Stimulated activated naive CD8-positive, alpha-beta T cell treated with anti-CD3 and anti-CD28 coated beads, Interleukin-15, amount 100 ng/mL, for 72 hours (primary cell): ENCODE measurements at regions not wholly inside any gene's neighbourhood (a gene's known extent, or its start where the extent isn't known, plus 50 kb on each side); places are given as distances from the start of the nearest gene placed in this dataset.
"Not testable (repeated sequence)": the region's sequence is repeated elsewhere in the genome, so short reads cannot be mapped to it uniquely, and the experiment has no call there.

Experiments
- ATAC-seq: fragments of 150-1000 bp; cut with Tn5 transposase; 2 replicates; pipeline ENCODE4 v1.10.0; 2021; ENCODE audit warnings: mild to moderate bottlenecking, moderate library complexity
- DNase-seq, 2 donors: peaks; one replicate each; pipeline ENCODE4 v3.0.0; 2021 to 2022
- H3K27ac Mint-ChIP-seq, 2 donors: one replicate each; pipeline ENCODE4 v1.8.0; 2022; ENCODE audit warnings: mild to moderate bottlenecking in 2 of 2, mixed read lengths in 2 of 2, moderate library complexity in 2 of 2
- H3K27me3 Mint-ChIP-seq: one replicate; pipeline ENCODE4 v1.8.0; 2022; ENCODE audit warnings: mixed read lengths
- H3K4me1 Mint-ChIP-seq: one replicate; pipeline ENCODE4 v1.8.0; 2022; ENCODE audit warnings: mild to moderate bottlenecking, mixed read lengths
- H3K4me3 Mint-ChIP-seq, 2 donors: one replicate each; pipeline ENCODE4 v1.8.0; 2022; ENCODE audit warnings: mild to moderate bottlenecking in 2 of 2, mixed read lengths in 2 of 2, moderate library complexity in 1 of 2
- H3K9me3 Mint-ChIP-seq, 2 donors: one replicate each; pipeline ENCODE4 v1.8.0; 2022; ENCODE audit warnings: mixed read lengths in 2 of 2

DNA sequence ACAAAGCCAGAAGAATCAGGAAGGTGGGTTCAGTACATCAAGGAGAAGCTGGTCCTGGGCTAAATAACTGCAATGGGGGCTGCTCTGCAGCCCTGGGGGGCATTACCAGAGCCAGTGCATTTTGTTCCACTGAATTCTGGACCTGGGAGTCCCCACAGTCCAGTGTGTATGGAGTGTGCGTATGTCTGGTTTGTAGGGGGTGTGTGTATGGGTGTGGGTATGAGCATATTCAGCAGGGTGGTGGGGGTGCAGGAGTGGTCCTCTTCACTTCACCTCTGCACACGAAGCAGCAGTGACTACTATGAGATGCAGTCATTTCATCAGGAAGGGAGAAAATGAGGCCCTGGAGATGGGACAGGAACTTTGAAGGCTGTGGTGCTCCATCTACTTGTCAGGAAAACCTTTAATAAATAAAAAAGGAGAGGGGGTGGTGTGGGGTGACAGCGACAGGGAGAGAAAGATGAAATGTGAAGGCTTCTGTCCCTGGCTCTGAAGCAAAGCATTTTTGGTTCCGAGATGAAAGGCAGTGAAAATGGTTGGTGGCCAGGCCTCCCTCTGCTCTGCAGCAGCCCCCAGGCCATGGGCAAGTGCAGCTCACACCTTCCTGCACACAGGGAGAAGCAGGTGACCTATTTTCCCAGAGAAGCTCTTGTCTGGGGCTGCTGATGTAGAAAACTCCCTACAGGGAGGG, 121.5 kb upstream of the CACHD1 start:
- H3K27me3 Mint-ChIP-seq: no peaks in the 10 kb centered on the region

GRCh38 chr1:64348961-64349648, 120.8 kb upstream of the CACHD1 start:
- Mint-ChIP-seq H3K4me3 (no peak overlapping the region), H3K27me3 (no peaks in the 10 kb centered on the region), H3K4me1 (no peaks in the 10 kb centered on the region), H3K9me3 (no peaks in the 10 kb centered on the region), H3K27ac (no peak overlapping the region)
- peak; percentile 45 for ATAC-seq
- no peak for DNase-seq

More for the DNA sequence above, 121.5 kb upstream of the CACHD1 start:
- no peaks in the 10 kb centered on the region for H3K9me3 Mint-ChIP-seq
- DNase-seq: no peak
- no peaks in the 10 kb centered on the region for H3K4me1 Mint-ChIP-seq
- H3K4me3 Mint-ChIP-seq: no peak overlapping the region
- peak; percentile 23 for ATAC-seq
- H3K27ac Mint-ChIP-seq: no peak overlapping the region

DNA sequence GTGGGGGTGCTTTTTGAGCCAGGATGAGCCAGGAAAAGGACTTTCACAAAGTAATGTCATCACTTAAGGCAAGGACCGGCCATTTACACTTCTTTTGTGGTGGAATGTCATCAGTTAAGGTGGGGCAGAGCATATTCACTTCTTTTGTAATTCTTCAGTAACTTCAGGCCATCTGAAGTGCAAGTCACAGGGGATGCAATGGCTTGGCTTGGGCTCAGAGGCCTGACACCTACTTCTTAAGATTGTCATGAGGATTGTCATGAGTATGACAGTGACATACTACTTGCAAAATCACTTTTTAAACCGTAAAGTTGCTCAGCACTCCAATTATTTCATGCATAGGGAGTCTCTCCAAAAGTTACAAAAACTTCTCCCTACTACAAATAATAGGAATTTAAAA, 114.4 kb upstream of the CACHD1 start:
- not testable (repeated sequence) for ATAC-seq, H3K4me1 Mint-ChIP-seq, H3K4me3 Mint-ChIP-seq, H3K27me3 Mint-ChIP-seq, H3K27ac Mint-ChIP-seq, DNase-seq, H3K9me3 Mint-ChIP-seq

DNA sequence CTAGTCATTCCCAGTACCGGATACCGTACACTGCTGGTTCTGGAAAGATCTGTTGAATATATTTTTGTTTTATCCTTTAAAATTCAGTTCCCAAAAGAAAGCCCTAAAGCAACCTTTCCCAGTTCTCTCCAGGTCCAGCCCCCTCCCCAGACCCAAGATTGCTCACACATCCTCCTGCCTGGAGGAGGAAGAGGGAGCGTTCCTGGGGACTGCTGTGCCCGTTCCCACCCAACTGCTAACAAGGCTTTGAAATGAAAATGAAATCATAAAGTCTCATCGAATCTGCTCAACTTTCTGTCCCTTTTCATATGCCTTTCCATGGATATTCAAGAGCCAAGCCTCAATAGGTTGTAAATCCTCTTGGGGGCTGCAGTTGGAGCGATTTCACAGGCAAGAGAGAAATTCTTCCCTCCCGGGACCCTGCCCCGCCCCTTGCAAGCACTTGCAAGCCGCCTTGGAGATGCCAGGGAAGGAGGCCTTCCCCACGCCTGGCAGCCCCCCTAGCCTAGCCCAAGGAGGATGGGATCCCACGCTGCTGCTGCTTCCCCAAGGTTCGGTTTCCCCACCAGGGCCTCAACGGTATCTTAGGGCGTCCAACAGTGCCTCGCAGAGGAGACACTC, 113.2 kb upstream of the CACHD1 start:
- peaks cover 5% of the 10 kb centered on the region for H3K27me3 Mint-ChIP-seq
- DNase-seq (no peak), ATAC-seq (no peak)
- no peak overlapping the region for H3K4me3 Mint-ChIP-seq
- no peaks in the 10 kb centered on the region for H3K4me1 Mint-ChIP-seq
- H3K27ac Mint-ChIP-seq: no peak overlapping the region
- H3K9me3 Mint-ChIP-seq: no peaks in the 10 kb centered on the region

DNA sequence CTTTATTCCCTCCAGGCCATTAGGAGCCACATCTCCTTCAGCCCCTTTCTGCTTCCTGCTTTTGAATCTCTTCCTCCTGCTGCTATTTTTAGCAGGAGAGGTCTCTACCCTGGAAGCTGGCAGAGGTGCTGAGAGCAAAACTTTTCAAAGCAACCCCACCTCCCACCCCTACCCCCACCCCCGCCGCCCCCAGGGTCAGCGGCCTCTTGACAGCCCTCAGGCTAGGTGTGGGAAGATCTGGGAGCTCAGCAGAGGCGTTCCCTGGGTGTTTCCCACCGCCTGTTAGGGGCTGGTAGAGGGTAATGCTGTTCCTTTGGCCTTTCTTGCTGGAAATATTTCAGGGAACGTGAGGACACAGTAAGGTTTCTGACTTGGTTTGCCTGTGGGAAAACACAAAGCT, 112.5 kb upstream of the CACHD1 start:
- H3K27me3 Mint-ChIP-seq: peaks cover 5% of the 10 kb centered on the region
- no peak for ATAC-seq
- no peaks in the 10 kb centered on the region for H3K9me3 Mint-ChIP-seq
- H3K4me3 Mint-ChIP-seq: no peak overlapping the region
- no peak overlapping the region for H3K27ac Mint-ChIP-seq
- H3K4me1 Mint-ChIP-seq: no peaks in the 10 kb centered on the region
- DNase-seq: no peak

DNA sequence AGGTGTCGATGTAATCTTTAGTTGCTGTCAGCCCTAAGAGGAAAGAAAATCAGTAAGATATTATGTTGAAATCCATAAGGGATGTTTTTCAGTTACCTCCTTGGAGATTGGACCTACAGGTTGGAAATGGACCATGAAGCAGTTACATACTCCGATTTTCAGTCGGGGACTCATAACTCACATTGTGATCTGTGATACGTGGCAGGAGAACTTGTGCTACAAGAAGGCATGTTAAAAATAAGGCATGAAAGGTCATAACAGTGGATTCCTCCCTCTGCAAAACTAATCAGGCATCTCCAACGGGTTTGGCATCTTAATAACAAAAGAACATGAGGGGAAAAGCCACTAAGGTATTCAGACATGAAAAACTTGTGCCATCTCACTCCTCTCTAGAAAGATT, 111.2 kb upstream of the CACHD1 start:
- ATAC-seq (no peak), DNase-seq (no peak)
- Mint-ChIP-seq H3K4me3 (no peak overlapping the region), H3K27ac (no peak overlapping the region), H3K4me1 (no peaks in the 10 kb centered on the region), H3K27me3 (peaks cover 5% of the 10 kb centered on the region), H3K9me3 (no peaks in the 10 kb centered on the region)

- Mint-ChIP-seq H3K27me3 (no peaks in the 10 kb centered on the region), H3K27ac (no peak overlapping the region), H3K4me1 (no peaks in the 10 kb centered on the region), H3K9me3 (no peaks in the 10 kb centered on the region), H3K4me3 (no peak overlapping the region)
- ATAC-seq (no peak), DNase-seq (no peak)
Observed at GRCh38 chr1:64361974-64362373, 108.0 kb upstream of the CACHD1 start.

- no peaks in the 10 kb centered on the region for H3K27me3 Mint-ChIP-seq
- H3K27ac Mint-ChIP-seq: no peak overlapping the region
- H3K9me3 Mint-ChIP-seq: no peaks in the 10 kb centered on the region
- H3K4me3 Mint-ChIP-seq: no peak overlapping the region
- no peaks in the 10 kb centered on the region for H3K4me1 Mint-ChIP-seq
- DNase-seq (no peak), ATAC-seq (no peak)
Observed at GRCh38 chr1:64363111-64363510, 106.8 kb upstream of the CACHD1 start.

DNA sequence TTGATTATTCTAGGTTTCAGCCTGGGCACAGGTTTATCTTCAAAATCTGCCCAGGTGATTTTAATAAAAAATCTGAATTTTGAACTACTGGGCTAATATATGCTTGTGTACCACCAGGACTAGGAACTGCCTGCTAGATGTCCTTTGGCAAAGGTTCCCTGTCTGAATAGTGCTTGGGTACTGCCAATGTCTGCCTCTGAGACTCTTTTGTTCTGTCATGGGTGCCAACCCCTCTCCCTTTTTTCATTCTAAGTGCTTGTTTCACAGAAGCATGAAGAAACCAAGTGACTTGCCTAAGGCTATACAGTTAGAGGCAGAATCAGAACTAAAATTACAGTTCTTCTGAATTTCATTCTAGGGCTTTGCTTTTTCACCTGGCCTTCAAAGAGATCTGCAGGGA, 106.3 kb upstream of the CACHD1 start:
- no peaks in the 10 kb centered on the region for H3K4me1 Mint-ChIP-seq
- H3K9me3 Mint-ChIP-seq: no peaks in the 10 kb centered on the region
- no peaks in the 10 kb centered on the region for H3K27me3 Mint-ChIP-seq

GRCh38 chr1:64366821-64367220, 103.1 kb upstream of the CACHD1 start:
- H3K9me3 Mint-ChIP-seq: no peaks in the 10 kb centered on the region
- no peak for DNase-seq
- no peak for ATAC-seq
- H3K27me3 Mint-ChIP-seq: no peaks in the 10 kb centered on the region
- peaks cover 6% of the 10 kb centered on the region for H3K4me1 Mint-ChIP-seq
- no peak overlapping the region for H3K4me3 Mint-ChIP-seq
- H3K27ac Mint-ChIP-seq: no peak overlapping the region

More for the DNA sequence above, 106.3 kb upstream of the CACHD1 start:
- Mint-ChIP-seq H3K27ac (no peak overlapping the region), H3K4me3 (no peak overlapping the region)
- no peak for ATAC-seq
- no peak for DNase-seq

GRCh38 chr1:64368344-64368743, 101.6 kb upstream of the CACHD1 start:
- H3K27ac Mint-ChIP-seq: no peak overlapping the region
- peaks cover 6% of the 10 kb centered on the region for H3K4me1 Mint-ChIP-seq
- no peaks in the 10 kb centered on the region for H3K27me3 Mint-ChIP-seq
- H3K4me3 Mint-ChIP-seq: no peak overlapping the region
- DNase-seq (no peak), ATAC-seq (no peak)
- H3K9me3 Mint-ChIP-seq: no peaks in the 10 kb centered on the region

DNA sequence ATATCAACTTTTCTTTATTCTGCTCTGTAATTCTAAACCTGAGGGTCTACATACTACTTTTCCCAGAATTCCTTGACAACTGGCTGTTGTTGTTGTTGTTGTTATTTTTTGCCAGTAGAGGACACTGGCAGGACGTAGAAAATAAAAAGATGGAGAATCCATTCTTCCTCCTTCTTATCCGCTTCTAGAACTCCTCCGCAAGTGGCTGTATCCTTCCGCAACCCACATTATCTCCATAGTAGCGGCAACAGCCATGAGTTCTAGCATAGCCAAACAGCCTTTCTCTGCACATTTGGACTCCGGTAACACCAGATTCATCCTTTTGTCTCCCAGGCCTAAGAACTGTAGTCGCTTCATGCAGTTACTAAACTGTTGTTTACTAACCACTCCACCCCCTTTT, 91.1 kb upstream of the CACHD1 start:
- no peak overlapping the region for H3K27ac Mint-ChIP-seq
- no peak for ATAC-seq
- H3K4me1 Mint-ChIP-seq: no peaks in the 10 kb centered on the region
- no peaks in the 10 kb centered on the region for H3K9me3 Mint-ChIP-seq
- H3K27me3 Mint-ChIP-seq: peaks cover 10% of the 10 kb centered on the region
- no peak for DNase-seq
- H3K4me3 Mint-ChIP-seq: no peak overlapping the region

- DNase-seq (no peak), ATAC-seq (no peak)
- Mint-ChIP-seq H3K9me3 (no peaks in the 10 kb centered on the region), H3K4me1 (no peaks in the 10 kb centered on the region), H3K27ac (no peak overlapping the region), H3K27me3 (no peaks in the 10 kb centered on the region), H3K4me3 (no peak overlapping the region)
Observed at GRCh38 chr1:64387389-64388285, 82.3 kb upstream of the CACHD1 start.

DNA sequence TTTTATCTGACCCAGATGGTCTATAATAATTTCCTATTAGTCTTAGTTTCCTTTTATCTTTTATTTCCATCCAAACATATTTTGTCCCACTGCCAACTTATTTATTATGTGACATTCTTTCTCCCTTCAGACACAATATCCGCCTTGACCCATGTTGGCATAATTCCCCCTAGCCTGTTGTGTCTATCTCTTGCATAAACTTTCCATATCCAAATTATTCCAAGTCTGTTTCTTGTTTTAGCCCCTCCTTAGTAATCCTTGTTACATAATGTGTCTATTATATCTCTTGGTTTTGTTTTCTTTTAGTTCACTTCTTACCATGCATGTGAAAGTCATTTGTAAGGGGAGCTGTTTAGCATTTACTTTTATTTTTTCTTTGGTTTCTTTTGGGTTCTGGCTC, 81.6 kb upstream of the CACHD1 start:
- DNase-seq (no peak), ATAC-seq (no peak)
- no peak overlapping the region for H3K27ac Mint-ChIP-seq
- no peaks in the 10 kb centered on the region for H3K27me3 Mint-ChIP-seq
- H3K4me3 Mint-ChIP-seq: no peak overlapping the region
- no peaks in the 10 kb centered on the region for H3K4me1 Mint-ChIP-seq
- H3K9me3 Mint-ChIP-seq: no peaks in the 10 kb centered on the region

DNA sequence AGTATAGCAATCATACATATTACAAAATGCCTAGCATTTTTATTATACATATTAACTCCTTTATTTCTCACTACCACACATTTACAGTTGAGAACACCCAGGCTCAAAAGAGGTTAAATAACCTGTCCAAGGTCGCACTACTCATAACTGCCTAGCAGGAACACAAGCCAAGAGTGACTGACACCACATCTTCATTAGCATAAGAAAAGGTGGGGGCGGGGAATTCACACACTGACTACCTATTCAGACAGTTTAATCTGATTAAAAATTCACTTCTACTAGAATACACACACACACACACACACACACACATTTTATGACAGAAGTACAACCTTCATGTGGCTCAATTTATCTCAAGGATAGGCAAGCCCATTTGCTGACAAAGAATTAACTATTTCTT, 77.8 kb upstream of the CACHD1 start:
- peak; percentile 55 for ATAC-seq
- no peak overlapping the region for H3K4me3 Mint-ChIP-seq
- no peaks in the 10 kb centered on the region for H3K9me3 Mint-ChIP-seq
- H3K27me3 Mint-ChIP-seq: no peaks in the 10 kb centered on the region
- H3K27ac Mint-ChIP-seq: no peak overlapping the region
- no peak for DNase-seq
- no peaks in the 10 kb centered on the region for H3K4me1 Mint-ChIP-seq

- Mint-ChIP-seq H3K4me3 (no peak overlapping the region), H3K4me1 (no peaks in the 10 kb centered on the region), H3K9me3 (no peaks in the 10 kb centered on the region), H3K27ac (no peak overlapping the region), H3K27me3 (no peaks in the 10 kb centered on the region)
- no peak for DNase-seq
- no peak for ATAC-seq
Observed at GRCh38 chr1:64393790-64394189, 76.1 kb upstream of the CACHD1 start.
